Spinal cord (tissue), 9 donors: ENCODE measurements at regions not wholly inside any gene's neighbourhood (a gene's known extent, or its start where the extent isn't known, plus 50 kb on each side); places are given as distances from the start of the nearest gene placed in this dataset.

Experiments
- DNase-seq, 6 donors: peaks; one replicate each; pipeline versions ENCODE4 v3.0.0 to v3.0.0-alpha.2; 2013 to 2015; ENCODE audit warnings: low spot score in 6 of 6, low read depth in 4 of 6
- H3K27ac ChIP-seq: one replicate; pipeline ENCODE4 v1.5.1; 2013; ENCODE audit warnings: low read depth, low read length, control low read depth
- H3K27me3 ChIP-seq: one replicate; pipeline ENCODE4 v1.6.1; 2013; ENCODE audit warnings: low read length; ENCODE audit not compliant: control insufficient read depth, insufficient read depth
- H3K36me3 ChIP-seq: one replicate; pipeline ENCODE4 v1.6.1; 2013; ENCODE audit warnings: low read length; ENCODE audit not compliant: control insufficient read depth, insufficient read depth
- H3K4me1 ChIP-seq: one replicate; pipeline ENCODE4 v1.6.1; 2013; ENCODE audit warnings: low read length; ENCODE audit not compliant: control insufficient read depth, insufficient read depth
- H3K4me3 ChIP-seq: one replicate; pipeline ENCODE4 v1.5.1; 2013; ENCODE audit warnings: low read depth, low read length, control low read depth
- H3K9me3 ChIP-seq: one replicate; pipeline ENCODE4 v1.6.1; 2013; ENCODE audit warnings: low read length; ENCODE audit not compliant: control insufficient read depth, insufficient read depth
- WGBS: methylation state at CpG from one replicate; pipeline ENCODE4 v1.1.5; 2013; ENCODE audit warnings: missing lambda C conversion rate; ENCODE audit not compliant: insufficient coverage; 5-methylcytosine and 5-hydroxymethylcytosine counted together
- donor health status: healthy.

DNA sequence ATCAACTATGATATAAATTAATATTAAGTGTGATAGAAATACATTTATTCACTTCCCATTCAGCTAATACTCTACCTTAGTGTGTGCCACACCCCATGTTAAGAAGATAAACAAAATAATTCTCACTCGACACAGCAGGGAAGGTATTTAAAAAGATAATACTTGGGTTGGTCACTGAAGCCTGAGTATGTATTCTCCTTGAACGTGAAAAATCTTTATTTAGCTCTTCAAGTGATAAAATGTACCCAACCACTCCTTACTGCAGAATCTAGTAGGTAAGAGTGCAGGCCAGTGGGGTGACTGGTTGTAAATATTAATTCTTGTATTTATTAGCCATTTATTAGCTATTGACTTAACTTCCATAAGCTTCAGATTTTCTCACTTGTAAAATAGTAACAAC, 372.7 kb upstream of the THBS1 start:
- H3K4me1 ChIP-seq: no peaks in the 10 kb centered on the region
- no peak overlapping the region for H3K27ac ChIP-seq
- DNase-seq: no peak
- no CpG with 5 or more reads among the region's 2 CpGs for WGBS
- H3K36me3 ChIP-seq: no peaks in the 10 kb centered on the region
- H3K27me3 ChIP-seq: no peaks in the 10 kb centered on the region
- H3K9me3 ChIP-seq: no peaks in the 10 kb centered on the region
- no peak overlapping the region for H3K4me3 ChIP-seq

GRCh38 chr15:39209548-39210211, 371.2 kb upstream of the THBS1 start:
- H3K4me3 ChIP-seq: no peak overlapping the region
- H3K27ac ChIP-seq: no peak overlapping the region
- H3K27me3 ChIP-seq: no peaks in the 10 kb centered on the region
- no peaks in the 10 kb centered on the region for H3K4me1 ChIP-seq
- no peaks in the 10 kb centered on the region for H3K9me3 ChIP-seq
- no CpG with 5 or more reads among the region's 3 CpGs for WGBS
- DNase-seq: no peak
- H3K36me3 ChIP-seq: no peaks in the 10 kb centered on the region

DNA sequence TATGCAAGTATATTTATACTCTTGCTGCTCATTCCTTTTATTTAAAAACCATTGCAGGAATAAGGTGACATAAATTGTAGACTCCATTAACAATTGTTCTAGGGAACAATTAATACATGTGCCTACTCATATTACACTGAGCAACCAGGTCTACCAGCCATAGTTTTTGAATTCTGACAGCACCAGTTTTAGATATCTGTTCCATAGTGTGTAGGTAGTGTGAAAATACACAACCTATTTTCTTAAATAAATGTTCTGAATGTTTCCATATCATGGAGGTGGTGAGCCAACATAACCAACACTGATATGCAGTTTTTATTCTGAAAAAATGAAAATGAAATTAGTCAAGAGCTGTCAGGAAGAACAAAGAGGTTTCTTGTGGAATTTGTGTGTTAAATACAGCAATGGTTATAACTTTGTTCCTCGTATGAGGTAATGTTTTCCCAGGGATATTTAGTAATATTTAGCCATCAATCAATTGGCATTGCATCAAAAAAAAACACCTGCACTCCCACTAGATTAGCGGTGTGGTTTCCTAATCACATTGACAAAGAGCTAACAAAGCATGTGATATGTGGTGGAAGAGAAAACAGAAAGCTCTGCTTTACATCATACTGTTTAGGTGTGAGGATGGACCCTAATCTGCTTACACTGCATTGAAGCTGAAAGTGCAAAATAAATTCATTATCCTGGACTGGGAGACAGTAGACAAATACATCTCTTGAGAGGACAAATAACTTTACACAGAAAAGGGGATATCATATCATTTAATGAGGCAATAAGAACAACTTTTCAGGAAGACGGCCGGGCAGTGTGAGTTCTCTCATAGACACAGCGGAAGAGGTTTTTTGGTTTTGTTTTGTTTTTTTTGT, 369.5 kb upstream of the THBS1 start:
- Histone ChIP-seq H3K4me3 (no peak overlapping the region), H3K4me1 (no peaks in the 10 kb centered on the region), H3K9me3 (no peaks in the 10 kb centered on the region), H3K27ac (no peak overlapping the region), H3K36me3 (no peaks in the 10 kb centered on the region), H3K27me3 (no peaks in the 10 kb centered on the region)
- 89% methylated on average over 3 of the region's 5 CpGs for WGBS
- no peak for DNase-seq

DNA sequence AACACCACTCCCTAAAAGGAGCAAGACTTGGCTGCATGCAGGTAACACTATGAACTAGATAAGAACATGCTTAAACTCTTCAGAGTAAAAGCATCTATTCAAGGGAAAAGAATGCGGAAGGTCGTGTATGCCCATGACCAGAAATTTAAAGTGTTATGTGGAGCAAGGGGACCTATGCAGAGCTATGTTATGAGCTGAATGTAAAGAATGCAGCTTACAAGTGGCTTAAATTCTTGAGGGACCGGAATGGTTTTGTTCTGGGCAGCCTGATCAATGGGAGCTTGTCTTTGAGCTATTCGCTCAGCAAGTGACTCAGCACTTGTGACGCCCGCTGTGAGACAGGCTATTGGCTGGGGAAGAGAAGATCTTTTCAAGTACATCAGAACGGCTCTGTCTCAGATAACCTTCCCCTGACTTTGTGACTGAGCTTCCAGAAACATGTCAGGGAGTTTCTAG, 367.5 kb upstream of the THBS1 start:
- 28% methylated on average over 7 of the region's 7 CpGs for WGBS
- H3K4me3 ChIP-seq: no peak overlapping the region
- no peaks in the 10 kb centered on the region for H3K4me1 ChIP-seq
- H3K9me3 ChIP-seq: no peaks in the 10 kb centered on the region
- H3K27me3 ChIP-seq: no peaks in the 10 kb centered on the region
- H3K36me3 ChIP-seq: no peaks in the 10 kb centered on the region
- H3K27ac ChIP-seq: peak overlapping the region; percentile 57
- peak in 2 of 6 donors; percentile 61 to 72 for DNase-seq

DNA sequence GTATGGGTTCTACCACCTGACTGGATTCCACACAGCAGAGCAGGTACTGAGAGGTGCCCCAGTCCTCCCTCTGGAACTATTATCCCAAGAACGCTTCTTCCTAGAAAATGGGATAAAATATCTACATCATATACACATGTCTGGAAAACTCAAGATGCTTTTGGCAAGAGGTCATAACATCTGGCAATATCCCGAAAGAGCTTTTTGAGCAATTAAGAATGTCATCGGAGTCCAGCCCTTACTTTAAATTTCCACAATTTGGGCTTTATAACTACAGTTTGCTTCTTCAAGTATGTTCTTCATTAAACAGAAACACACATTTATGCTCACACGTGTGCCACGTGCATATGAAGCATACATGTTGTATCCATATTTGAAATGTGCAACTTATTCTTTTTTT, 365.9 kb upstream of the THBS1 start:
- Histone ChIP-seq H3K4me1 (no peaks in the 10 kb centered on the region), H3K4me3 (no peak overlapping the region), H3K36me3 (no peaks in the 10 kb centered on the region), H3K27me3 (no peaks in the 10 kb centered on the region), H3K27ac (no peak overlapping the region), H3K9me3 (no peaks in the 10 kb centered on the region)
- WGBS: 93% methylated on average over 3 of the region's 5 CpGs
- DNase-seq: no peak

- no peaks in the 10 kb centered on the region for H3K4me1 ChIP-seq
- H3K27ac ChIP-seq: no peak overlapping the region
- no peak overlapping the region for H3K4me3 ChIP-seq
- WGBS: 96% methylated on average over 3 of the region's 3 CpGs
- no peak for DNase-seq
- H3K27me3 ChIP-seq: no peaks in the 10 kb centered on the region
- H3K36me3 ChIP-seq: no peaks in the 10 kb centered on the region
- no peaks in the 10 kb centered on the region for H3K9me3 ChIP-seq
Measured at GRCh38 chr15:39216816-39217215, 364.1 kb upstream of the THBS1 start.

- no peak for DNase-seq
- Histone ChIP-seq H3K27ac (no peak overlapping the region), H3K27me3 (no peaks in the 10 kb centered on the region), H3K4me3 (no peak overlapping the region), H3K9me3 (no peaks in the 10 kb centered on the region), H3K4me1 (no peaks in the 10 kb centered on the region), H3K36me3 (no peaks in the 10 kb centered on the region)
- no CpG with 5 or more reads among the region's 1 CpG for WGBS
Measured at GRCh38 chr15:39219608-39220007, 361.3 kb upstream of the THBS1 start.

- Histone ChIP-seq H3K4me1 (no peaks in the 10 kb centered on the region), H3K27ac (no peak overlapping the region), H3K27me3 (no peaks in the 10 kb centered on the region), H3K36me3 (no peaks in the 10 kb centered on the region), H3K4me3 (no peak overlapping the region), H3K9me3 (no peaks in the 10 kb centered on the region)
- DNase-seq: no peak
- WGBS: 100% methylated on average over 1 of the region's 2 CpGs
Measured at GRCh38 chr15:39226169-39226937, 354.5 kb upstream of the THBS1 start.

- Histone ChIP-seq H3K27me3 (no peaks in the 10 kb centered on the region), H3K36me3 (no peaks in the 10 kb centered on the region), H3K4me1 (no peaks in the 10 kb centered on the region), H3K4me3 (no peak overlapping the region), H3K27ac (no peak overlapping the region), H3K9me3 (no peaks in the 10 kb centered on the region)
- DNase-seq: no peak
- no CpG with 5 or more reads among the region's 1 CpG for WGBS
Measured at GRCh38 chr15:39227001-39227400, 353.9 kb upstream of the THBS1 start.
